Sigmoid colon (tissue), 6 donors: ENCODE measurements at regions not wholly inside any gene's neighbourhood (a gene's known extent, or its start where the extent isn't known, plus 50 kb on each side); places are given as distances from the start of the nearest gene placed in this dataset.

Experiments used
- DNase-seq: peaks from one replicate; pipeline ENCODE4 v3.0.0-alpha.2; 2019
- H3K27ac ChIP-seq, 4 donors: fragments of 200-600 bp; sonication (generic); one replicate each; pipeline ENCODE4 v1.5.1; 2016 to 2019; ENCODE audit warnings: mild to moderate bottlenecking in 1 of 4
- H3K27me3 ChIP-seq, 3 donors: fragments of 200-600 bp; sonication (generic); one replicate each; pipeline ENCODE4 v1.5.1; 2019; ENCODE audit warnings: mild to moderate bottlenecking in 1 of 3
- H3K36me3 ChIP-seq, 4 donors: fragments of 200-600 bp; sonication (generic); one replicate each; pipeline ENCODE4 v1.5.1; 2016 to 2019
- H3K4me1 ChIP-seq, 4 donors: fragments of 200-600 bp; sonication (generic); one replicate each; pipeline ENCODE4 v1.5.1; 2017 to 2019
- H3K4me3 ChIP-seq, 4 donors: fragments of 200-600 bp; sonication (generic); one replicate each; pipeline ENCODE4 v1.5.1; 2017 to 2019; ENCODE audit warnings: mild to moderate bottlenecking in 2 of 4, moderate library complexity in 1 of 4
- H3K9me3 ChIP-seq, 4 donors: fragments of 200-600 bp in 3 of 4; sonication (generic) in 3 of 4; one replicate each; pipeline versions ENCODE4 v1.5.1 to v1.6.1; 2013 to 2019
- EP300 ChIP-seq, 4 donors: sonication (generic); formaldehyde crosslinking; IDR thresholded peaks; one replicate each; pipeline ENCODE4 v1.6.1; 2017; ENCODE audit warnings: antibody characterized with exemption in 4 of 4
- POLR2A ChIP-seq, 2 donors: fragments of 450-650 bp; IDR thresholded peaks; one replicate each; pipeline ENCODE4 v1.6.1; 2016; ENCODE audit warnings: antibody characterized with exemption in 2 of 2, mild to moderate bottlenecking in 2 of 2, moderate library complexity in 2 of 2
- POLR2AphosphoS5 ChIP-seq, 4 donors: sonication (generic); formaldehyde crosslinking; IDR thresholded peaks; one replicate each; pipeline ENCODE4 v1.6.1; 2017; ENCODE audit warnings: antibody characterized with exemption in 4 of 4
- WGBS, 2 donors: extraction: QIAGEN DNeasy Blood & Tissue Kit; methylation state at CpG; one replicate each; pipeline ENCODE4 v1.1.7; 2013; 5-methylcytosine and 5-hydroxymethylcytosine counted together
- intact Hi-C: fragments of 100-400 bp; cut with DNase I; formaldehyde crosslinking; loops from one replicate; pipeline ENCODE4 v1.15.1; 2023
- TF ChIP-seq, protein P1 (sequence below), 4 experiments: fragments of 450-650 bp in 3 of 4; fragments of 200-600 bp in 1 of 4; IDR thresholded peaks; one replicate each; pipeline ENCODE4 v1.5.1; 2016 to 2019; ENCODE audit warnings: antibody characterized with exemption in 4 of 4, mild to moderate bottlenecking in 3 of 4, moderate library complexity in 2 of 4
- donor health status: healthy with polysubstance abuse.
- donor health status: healthy.

DNA sequence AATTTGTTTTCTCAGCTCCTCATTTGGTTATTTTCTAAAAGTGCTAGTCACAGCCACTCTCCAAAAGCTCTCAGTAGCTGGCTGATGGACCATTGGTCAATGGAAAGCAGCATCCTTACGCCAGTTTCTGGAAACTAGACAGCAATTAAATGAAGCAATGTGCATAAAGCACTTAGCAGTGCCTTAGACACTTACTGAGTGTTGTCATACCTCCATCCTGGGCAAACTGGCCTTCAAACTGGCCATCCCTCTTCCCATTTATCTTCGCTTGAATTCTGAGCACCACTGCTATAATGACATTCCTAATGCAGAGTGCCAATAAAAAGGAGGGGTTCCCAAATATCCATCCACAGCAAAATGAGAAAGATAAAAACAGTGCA, 209.2 kb downstream of the ENC1 start:
- TF ChIP-seq, protein P1, sequence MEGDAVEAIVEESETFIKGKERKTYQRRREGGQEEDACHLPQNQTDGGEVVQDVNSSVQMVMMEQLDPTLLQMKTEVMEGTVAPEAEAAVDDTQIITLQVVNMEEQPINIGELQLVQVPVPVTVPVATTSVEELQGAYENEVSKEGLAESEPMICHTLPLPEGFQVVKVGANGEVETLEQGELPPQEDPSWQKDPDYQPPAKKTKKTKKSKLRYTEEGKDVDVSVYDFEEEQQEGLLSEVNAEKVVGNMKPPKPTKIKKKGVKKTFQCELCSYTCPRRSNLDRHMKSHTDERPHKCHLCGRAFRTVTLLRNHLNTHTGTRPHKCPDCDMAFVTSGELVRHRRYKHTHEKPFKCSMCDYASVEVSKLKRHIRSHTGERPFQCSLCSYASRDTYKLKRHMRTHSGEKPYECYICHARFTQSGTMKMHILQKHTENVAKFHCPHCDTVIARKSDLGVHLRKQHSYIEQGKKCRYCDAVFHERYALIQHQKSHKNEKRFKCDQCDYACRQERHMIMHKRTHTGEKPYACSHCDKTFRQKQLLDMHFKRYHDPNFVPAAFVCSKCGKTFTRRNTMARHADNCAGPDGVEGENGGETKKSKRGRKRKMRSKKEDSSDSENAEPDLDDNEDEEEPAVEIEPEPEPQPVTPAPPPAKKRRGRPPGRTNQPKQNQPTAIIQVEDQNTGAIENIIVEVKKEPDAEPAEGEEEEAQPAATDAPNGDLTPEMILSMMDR (IDR thresholded peaks at IDR 0.05) = no peak
- TF ChIP-seq EP300 (IDR thresholded peaks at IDR 0.05) (no peak), POLR2A (IDR thresholded peaks at IDR 0.05) (no peak), POLR2AphosphoS5 (IDR thresholded peaks at IDR 0.05) (no peak)
- intact Hi-C loops = no loop called here
- Histone ChIP-seq H3K9me3 (no peaks in the 10 kb centered on the region), H3K4me1 (no peaks in the 10 kb centered on the region), H3K4me3 (no peak overlapping the region), H3K36me3 (no peaks in the 10 kb centered on the region), H3K27me3 (no peaks in the 10 kb centered on the region), H3K27ac (no peak overlapping the region)
- DNase-seq = no peak
- 90 to 94% methylated on average over 2 of the region's 2 CpGs for WGBS, 2 donors

DNA sequence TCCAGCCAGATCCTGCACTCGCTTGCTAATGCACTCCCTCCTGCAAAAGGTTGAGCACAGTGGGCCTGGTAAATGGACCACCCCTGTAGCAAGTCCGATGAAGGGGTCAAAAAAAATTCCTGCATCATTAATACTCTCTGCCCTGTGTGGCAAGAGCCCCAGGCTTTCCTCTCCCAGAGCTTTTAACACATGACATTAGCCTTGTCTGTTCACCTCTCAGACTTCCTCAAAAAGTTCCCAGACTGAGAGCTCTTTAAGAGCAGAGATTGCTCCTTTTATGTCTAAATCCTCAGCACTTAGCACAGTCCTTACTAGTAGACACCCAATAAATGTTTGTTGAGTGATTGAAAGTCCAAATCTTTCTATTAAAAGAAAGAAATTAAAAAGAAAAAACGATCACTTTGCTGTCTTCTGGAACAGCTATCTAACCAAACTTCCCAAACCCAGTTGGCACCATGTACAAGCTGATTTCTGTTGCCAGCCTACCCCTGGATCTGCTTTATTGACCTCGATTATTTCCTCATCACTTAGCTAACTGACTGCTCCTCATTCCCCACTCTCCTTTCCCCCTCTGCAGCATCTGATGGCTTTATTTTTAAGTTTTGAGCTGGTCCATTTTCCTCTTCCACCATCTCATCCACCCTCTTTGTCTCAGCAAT, 209.8 kb downstream of the ENC1 start:
- Histone ChIP-seq H3K9me3 (no peaks in the 10 kb centered on the region), H3K4me3 (no peak overlapping the region), H3K4me1 (no peaks in the 10 kb centered on the region), H3K27ac (no peak overlapping the region), H3K27me3 (no peaks in the 10 kb centered on the region), H3K36me3 (no peaks in the 10 kb centered on the region)
- DNase-seq = no peak
- TF ChIP-seq POLR2AphosphoS5 (IDR thresholded peaks at IDR 0.05) = no peak
- intact Hi-C loops = no loop called here
- WGBS, 2 donors = 81% methylated on average over 4 of the region's 4 CpGs

DNA sequence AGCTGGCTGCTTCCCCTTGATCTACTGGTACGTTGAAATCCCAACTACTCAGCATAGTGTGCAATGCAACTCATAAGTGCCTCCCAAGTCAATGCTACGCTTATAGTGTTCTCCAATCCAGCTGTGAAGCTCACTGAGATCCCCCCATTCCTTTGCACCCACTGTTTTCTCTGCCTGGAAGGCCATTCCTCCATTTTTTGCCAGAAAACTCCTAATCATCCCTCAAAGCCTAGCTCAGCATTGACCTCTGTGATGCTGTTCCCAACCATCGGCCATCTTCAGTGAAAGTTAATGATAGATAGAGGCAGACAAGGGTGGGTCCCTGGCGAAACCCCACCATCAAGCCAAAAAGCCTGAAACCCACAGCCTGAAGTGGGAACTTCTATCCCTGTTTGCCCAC, 211.0 kb downstream of the ENC1 start:
- no peaks in the 10 kb centered on the region for H3K9me3 ChIP-seq
- WGBS, 2 donors = 96 to 97% methylated on average over 4 of the region's 4 CpGs
- no peaks in the 10 kb centered on the region for H3K4me1 ChIP-seq
- no peak for DNase-seq
- no peak overlapping the region for H3K27ac ChIP-seq
- no peaks in the 10 kb centered on the region for H3K36me3 ChIP-seq
- no peaks in the 10 kb centered on the region for H3K27me3 ChIP-seq
- no peak for TF ChIP-seq POLR2A (IDR thresholded peaks at IDR 0.05)
- TF ChIP-seq EP300 (IDR thresholded peaks at IDR 0.05) = no peak
- TF ChIP-seq, protein P1 (IDR thresholded peaks at IDR 0.05) = no peak
- TF ChIP-seq POLR2AphosphoS5 (IDR thresholded peaks at IDR 0.05) = no peak
- no peak overlapping the region for H3K4me3 ChIP-seq
- intact Hi-C loops = no loop called here

DNA sequence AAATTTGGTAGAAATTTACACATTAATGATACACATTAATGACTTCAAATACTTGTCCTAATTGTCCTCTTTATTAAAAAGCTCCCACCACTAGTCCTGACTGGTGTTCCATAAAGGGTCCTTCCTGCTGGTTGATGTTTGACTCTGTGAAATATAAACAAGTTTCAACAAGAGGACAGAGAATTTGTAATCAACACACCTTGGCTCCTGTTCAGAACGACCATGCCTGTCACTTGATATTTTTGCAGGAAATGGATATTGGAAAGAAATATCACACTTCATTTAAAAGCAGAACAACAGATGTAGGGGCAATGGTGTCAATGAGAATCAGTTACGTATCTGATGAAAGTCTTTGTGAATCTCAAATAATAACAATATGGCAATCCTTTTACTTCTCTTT, 211.7 kb downstream of the ENC1 start:
- intact Hi-C loops = no loop called here
- WGBS, 2 donors = 79 to 82% methylated on average over 2 of the region's 2 CpGs
- Histone ChIP-seq H3K27ac (no peak overlapping the region), H3K27me3 (no peaks in the 10 kb centered on the region), H3K9me3 (no peaks in the 10 kb centered on the region), H3K4me3 (no peak overlapping the region), H3K36me3 (no peaks in the 10 kb centered on the region), H3K4me1 (no peaks in the 10 kb centered on the region)
- no peak for DNase-seq
- TF ChIP-seq, protein P1 (IDR thresholded peaks at IDR 0.05) = no peak
- no peak for TF ChIP-seq POLR2A (IDR thresholded peaks at IDR 0.05)
- no peak for TF ChIP-seq POLR2AphosphoS5 (IDR thresholded peaks at IDR 0.05)
- TF ChIP-seq EP300 (IDR thresholded peaks at IDR 0.05) = no peak

DNA sequence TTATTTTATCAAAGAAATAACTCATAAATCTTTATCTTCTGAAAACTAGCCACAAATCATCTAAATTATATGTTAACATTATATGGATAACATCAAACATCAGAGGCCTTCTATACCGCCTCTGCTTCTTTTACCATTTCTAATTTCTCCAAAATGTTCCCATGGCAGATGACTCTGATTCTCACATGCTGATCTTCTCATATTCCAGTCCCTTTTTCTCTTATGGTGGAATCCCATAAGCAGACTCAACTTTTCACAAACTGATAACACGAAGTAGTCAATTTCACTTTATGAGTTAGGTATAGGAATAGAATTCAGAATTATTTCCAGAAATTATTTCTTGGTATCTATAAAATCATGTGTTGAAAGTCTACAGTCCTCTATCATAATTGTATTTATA, 212.3 kb downstream of the ENC1 start:
- whole genome bisulfite sequencing, 2 donors = 93 to 95% methylated on average over 2 of the region's 2 CpGs
- no peak for DNase-seq
- intact Hi-C loops = no loop called here

More for the DNA sequence above, 212.3 kb downstream of the ENC1 start:
- no peak overlapping the region for H3K4me3 ChIP-seq
- no peaks in the 10 kb centered on the region for H3K9me3 ChIP-seq
- H3K4me1 ChIP-seq = no peaks in the 10 kb centered on the region
- no peak overlapping the region for H3K27ac ChIP-seq
- H3K27me3 ChIP-seq = no peaks in the 10 kb centered on the region
- TF ChIP-seq POLR2A (IDR thresholded peaks at IDR 0.05) (no peak), POLR2AphosphoS5 (IDR thresholded peaks at IDR 0.05) (no peak), EP300 (IDR thresholded peaks at IDR 0.05) (no peak)
- TF ChIP-seq, protein P1 (IDR thresholded peaks at IDR 0.05) = no peak
- H3K36me3 ChIP-seq = no peaks in the 10 kb centered on the region
